Progenitor cell of endocrine pancreas (in vitro differentiated cells): ENCODE measurements at regions not wholly inside any gene's neighbourhood (a gene's known extent, or its start where the extent isn't known, plus 50 kb on each side); places are given as distances from the start of the nearest gene placed in this dataset.

Experiments
- DNase-seq: peaks from one replicate; pipeline ENCODE4 v3.0.0; 2021; ENCODE audit warnings: low spot score; ENCODE audit not compliant: unreplicated experiment
- H3K27ac Mint-ChIP-seq: 2 replicates; pipeline ENCODE4 v1.8.0; 2021; ENCODE audit warnings: mild to moderate bottlenecking, moderate library complexity, mixed read lengths
- H3K27me3 Mint-ChIP-seq: 2 replicates; pipeline ENCODE4 v1.8.0; 2021; ENCODE audit warnings: mixed read lengths
- H3K36me3 Mint-ChIP-seq: 2 replicates; pipeline ENCODE4 v1.8.0; 2022; ENCODE audit warnings: mixed read lengths; ENCODE audit not compliant: insufficient read depth
- H3K4me1 Mint-ChIP-seq: 2 replicates; pipeline ENCODE4 v1.8.0; 2021; ENCODE audit warnings: low read depth, mixed read lengths
- H3K4me3 Mint-ChIP-seq: 2 replicates; pipeline ENCODE4 v1.8.0; 2021; ENCODE audit warnings: low read depth, mild to moderate bottlenecking, moderate library complexity, mixed read lengths
- H3K9me3 Mint-ChIP-seq: 2 replicates; pipeline ENCODE4 v1.8.0; 2021; ENCODE audit warnings: low read depth, mixed read lengths
- CTCF ChIP-seq: fragments of 200-600 bp; sonication (generic); IDR thresholded peaks from one replicate; pipeline ENCODE4 v1.5.0; 2021; ENCODE audit warnings: antibody characterized with exemption, mild to moderate bottlenecking; ENCODE audit not compliant: unreplicated experiment

DNA sequence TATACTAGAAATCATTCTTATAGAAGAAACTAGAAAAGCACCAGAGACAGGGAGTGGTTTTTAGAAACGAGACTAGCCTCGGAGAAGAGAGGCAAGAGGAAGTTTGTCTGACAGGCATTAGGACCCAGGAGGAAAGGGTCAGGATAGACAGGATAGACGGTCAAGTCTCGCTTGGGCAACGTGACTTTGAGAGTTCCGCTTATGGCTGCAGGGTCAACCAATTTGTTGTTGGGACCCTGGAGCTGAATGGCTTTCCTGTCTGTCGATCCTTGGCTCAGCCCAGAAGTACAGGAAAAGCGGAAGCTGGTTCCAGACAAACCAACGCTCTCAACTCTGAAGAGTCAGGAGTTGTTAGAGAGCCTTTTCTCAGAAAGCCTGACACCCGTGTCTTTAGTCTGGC, 191.2 kb downstream of the FZD1 start:
- no peak overlapping the region for H3K4me3 Mint-ChIP-seq

DNA sequence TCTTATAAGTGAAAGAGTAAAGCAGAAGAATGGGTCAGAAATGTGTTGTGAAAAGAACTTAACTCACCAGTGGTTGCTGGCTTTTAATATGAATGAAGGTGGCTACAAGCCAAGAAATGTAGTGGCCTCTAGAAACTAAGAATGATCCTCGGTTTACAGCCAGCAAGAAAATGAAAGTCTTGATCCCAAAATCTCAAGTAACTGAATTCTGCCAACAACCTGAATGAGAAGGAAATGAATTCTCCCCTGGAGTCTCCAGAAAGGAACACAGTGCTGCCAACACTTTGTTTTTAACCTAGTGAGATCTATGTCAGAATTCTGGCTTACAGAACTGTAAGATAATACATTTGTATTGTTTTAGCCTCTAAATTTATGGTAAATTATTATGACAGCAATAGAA, 193.0 kb downstream of the FZD1 start:
- TF ChIP-seq CTCF: no peak
- Mint-ChIP-seq H3K4me3 (no peak overlapping the region), H3K27me3 (no peaks in the 10 kb centered on the region), H3K36me3 (peaks cover 1% of the 10 kb centered on the region), H3K9me3 (peaks cover 13% of the 10 kb centered on the region), H3K4me1 (no peaks in the 10 kb centered on the region), H3K27ac (no peak overlapping the region)
- DNase-seq: no peak

More for the DNA sequence above, 191.2 kb downstream of the FZD1 start:
- peaks cover 1% of the 10 kb centered on the region for H3K36me3 Mint-ChIP-seq
- no peaks in the 10 kb centered on the region for H3K4me1 Mint-ChIP-seq
- H3K9me3 Mint-ChIP-seq: peaks cover 13% of the 10 kb centered on the region
- no peaks in the 10 kb centered on the region for H3K27me3 Mint-ChIP-seq
- no peak for TF ChIP-seq CTCF
- H3K27ac Mint-ChIP-seq: no peak overlapping the region
- no peak for DNase-seq

DNA sequence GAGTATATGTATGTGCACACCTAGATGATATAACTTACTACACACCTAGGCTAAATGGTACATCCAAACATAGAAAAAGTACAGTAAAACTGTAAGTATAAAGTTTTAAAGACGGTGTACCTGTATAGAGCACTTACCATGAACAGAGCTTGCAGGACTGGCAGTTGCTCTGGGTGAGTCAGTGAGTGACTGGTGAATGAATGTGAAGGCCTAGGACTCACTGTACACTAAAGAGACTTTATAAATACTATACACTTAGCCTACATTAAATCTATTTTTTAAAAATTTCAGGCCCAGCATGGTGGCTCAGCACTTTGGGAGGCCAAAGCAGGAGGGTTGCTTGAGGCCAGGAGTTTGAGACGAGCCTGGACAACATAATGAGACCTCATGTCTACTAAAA, 195.3 kb downstream of the FZD1 start:
- H3K36me3 Mint-ChIP-seq: peaks cover 1% of the 10 kb centered on the region
- peaks cover 13% of the 10 kb centered on the region for H3K9me3 Mint-ChIP-seq
- H3K4me1 Mint-ChIP-seq: no peaks in the 10 kb centered on the region
- H3K4me3 Mint-ChIP-seq: no peak overlapping the region
- no peak for TF ChIP-seq CTCF
- no peak overlapping the region for H3K27ac Mint-ChIP-seq
- no peak for DNase-seq
- H3K27me3 Mint-ChIP-seq: no peaks in the 10 kb centered on the region

DNA sequence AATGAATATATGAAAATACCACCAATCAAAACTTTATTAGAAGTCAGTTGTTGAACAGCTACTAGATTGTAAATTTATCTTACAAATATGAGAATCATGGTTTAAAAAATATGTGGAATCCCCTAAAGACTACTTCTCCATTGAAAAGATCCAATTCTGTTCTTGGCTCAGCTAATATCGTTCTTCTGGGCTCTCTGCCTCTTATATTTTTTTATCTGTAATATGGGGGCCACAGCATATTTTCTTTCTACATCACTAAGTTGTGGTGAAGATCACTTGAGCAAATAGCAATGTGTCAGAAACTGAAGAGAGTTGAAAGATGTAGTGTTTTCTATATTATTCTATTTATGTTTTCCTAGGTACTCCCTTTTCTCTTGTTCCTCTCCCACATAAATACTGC, 198.1 kb downstream of the FZD1 start:
- H3K36me3 Mint-ChIP-seq: peaks cover 1% of the 10 kb centered on the region
- H3K27ac Mint-ChIP-seq: no peak overlapping the region
- DNase-seq: no peak
- H3K4me3 Mint-ChIP-seq: no peak overlapping the region
- no peaks in the 10 kb centered on the region for H3K4me1 Mint-ChIP-seq
- no peak for TF ChIP-seq CTCF
- peaks cover 8% of the 10 kb centered on the region for H3K9me3 Mint-ChIP-seq
- no peaks in the 10 kb centered on the region for H3K27me3 Mint-ChIP-seq

GRCh38 chr7:91463330-91463729, 199.1 kb downstream of the FZD1 start:
- TF ChIP-seq CTCF: no peak
- DNase-seq: no peak
- Mint-ChIP-seq H3K9me3 (no peaks in the 10 kb centered on the region), H3K27me3 (no peaks in the 10 kb centered on the region), H3K36me3 (no peaks in the 10 kb centered on the region), H3K4me3 (no peak overlapping the region), H3K27ac (no peak overlapping the region), H3K4me1 (no peaks in the 10 kb centered on the region)
